Karpas-422 (cell line): ENCODE measurements at regions not wholly inside any gene's neighbourhood (a gene's known extent, or its start where the extent isn't known, plus 50 kb on each side); places are given as distances from the start of the nearest gene placed in this dataset.

Experiments
- DNase-seq: peaks from one replicate; pipeline ENCODE4 v3.0.0-alpha.2; 2015
- H2AFZ ChIP-seq: fragments of 200-600 bp; sonication (generic); 2 replicates; pipeline ENCODE4 v1.6.1; 2014; ENCODE audit warnings: antibody characterized with exemption, low read length, mixed read lengths
- H3K27ac ChIP-seq: fragments of 200-600 bp; sonication (generic); 2 replicates; pipeline ENCODE4 v1.5.1; 2014; ENCODE audit warnings: mild to moderate bottlenecking, low read length, moderate library complexity
- H3K27me3 ChIP-seq: fragments of 200-600 bp; sonication (generic); 2 replicates; pipeline ENCODE4 v1.6.1; 2014; ENCODE audit warnings: low read length, mixed read lengths
- H3K36me3 ChIP-seq: fragments of 200-600 bp; sonication (generic); 2 replicates; pipeline ENCODE4 v1.6.1; 2014; ENCODE audit warnings: low read length, mixed read lengths; ENCODE audit not compliant: insufficient read depth
- H3K4me1 ChIP-seq: fragments of 200-600 bp; sonication (generic); 2 replicates; pipeline ENCODE4 v1.6.1; 2014; ENCODE audit warnings: mild to moderate bottlenecking, low read length, mixed read lengths
- H3K4me2 ChIP-seq: fragments of 200-600 bp; sonication (generic); 2 replicates; pipeline ENCODE4 v1.6.1; 2014; ENCODE audit warnings: low read length, low read depth, mild to moderate bottlenecking; ENCODE audit not compliant: poor library complexity, severe bottlenecking
- H3K4me3 ChIP-seq: fragments of 200-600 bp; sonication (generic); 2 replicates; pipeline ENCODE4 v1.5.1; 2014; ENCODE audit warnings: mild to moderate bottlenecking, antibody characterized with exemption, low read length, mixed read lengths
- H3K79me2 ChIP-seq: fragments of 200-600 bp; sonication (generic); 2 replicates; pipeline ENCODE4 v1.6.1; 2014; ENCODE audit warnings: mild to moderate bottlenecking, low read length, mixed read lengths
- H3K9ac ChIP-seq: fragments of 200-600 bp; sonication (generic); 2 replicates; pipeline ENCODE4 v1.6.0; 2014; ENCODE audit warnings: low read length
- H3K9me2 ChIP-seq: fragments of 200-600 bp; sonication (generic), shearing (Covaris generic); replicated peaks from 2 replicates; pipeline ENCODE4 v1.6.0; 2014; ENCODE audit warnings: mild to moderate bottlenecking, low read length, moderate library complexity; ENCODE audit not compliant: insufficient read depth
- H3K9me3 ChIP-seq: fragments of 300-700, 200-600 bp; sonication (generic); 2 replicates; pipeline ENCODE4 v1.6.1; 2014; ENCODE audit warnings: low read length, mixed read lengths
- H4K20me1 ChIP-seq: fragments of 200-600 bp; sonication (generic); 2 replicates; pipeline ENCODE4 v1.6.1; 2014; ENCODE audit warnings: mild to moderate bottlenecking, antibody characterized with exemption, low read length, low read depth; ENCODE audit not compliant: insufficient read depth

DNA sequence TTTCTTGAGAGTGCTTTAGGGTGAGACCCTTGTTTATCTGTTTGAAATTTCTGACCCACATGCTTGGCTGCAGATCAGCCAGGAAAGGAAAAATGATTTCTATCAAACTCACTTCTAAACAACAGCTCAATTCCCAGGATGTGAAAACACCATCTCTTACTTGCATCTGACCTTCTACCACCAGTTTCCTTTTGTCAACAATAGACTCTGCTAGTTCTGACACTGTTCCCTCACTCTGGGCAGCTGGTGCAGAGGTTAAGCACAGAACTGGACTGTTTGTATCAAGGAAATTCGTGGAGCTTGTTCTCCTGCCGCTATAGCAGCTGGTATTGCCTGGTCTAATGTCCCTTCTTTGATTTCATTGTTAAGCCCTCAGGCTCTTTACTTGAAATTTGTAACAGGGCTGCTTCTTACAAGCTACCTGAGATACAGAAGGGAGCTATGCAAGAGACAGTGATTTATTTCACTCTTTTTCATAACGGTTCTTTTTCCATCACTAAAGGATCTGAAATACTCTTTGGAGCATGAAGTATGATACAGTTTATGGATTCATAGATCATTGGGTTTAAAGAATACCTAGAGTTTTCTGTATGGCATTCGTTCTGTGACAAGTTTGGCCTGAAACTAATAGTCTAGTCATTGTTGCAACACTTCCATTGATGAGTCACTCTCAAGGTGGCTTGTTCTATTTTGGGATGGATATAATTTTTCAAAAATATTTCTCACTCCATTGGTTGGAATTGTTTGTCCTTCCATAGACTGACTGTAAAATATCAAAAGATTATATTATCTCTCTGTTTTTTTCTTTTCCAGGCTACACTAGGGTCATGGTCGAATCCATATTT, 178.2 kb upstream of the ZC3H12C start:
- Histone ChIP-seq H3K4me1 (no peaks in the 10 kb centered on the region), H3K4me3 (no peak overlapping the region), H3K79me2 (no peaks in the 10 kb centered on the region), H3K4me2 (no peak overlapping the region), H3K9me3 (peaks cover 5% of the 10 kb centered on the region; the same call in 1 of the 2 replicates), H3K9ac (no peak overlapping the region), H3K27ac (no peak overlapping the region), H3K27me3 (no peaks in the 10 kb centered on the region; the same call in 1 of the 2 replicates), H2AFZ (no peak overlapping the region), H4K20me1 (no peaks in the 10 kb centered on the region), H3K9me2 (no peaks in the 10 kb centered on the region), H3K36me3 (no peaks in the 10 kb centered on the region)
- no peak for DNase-seq

DNA sequence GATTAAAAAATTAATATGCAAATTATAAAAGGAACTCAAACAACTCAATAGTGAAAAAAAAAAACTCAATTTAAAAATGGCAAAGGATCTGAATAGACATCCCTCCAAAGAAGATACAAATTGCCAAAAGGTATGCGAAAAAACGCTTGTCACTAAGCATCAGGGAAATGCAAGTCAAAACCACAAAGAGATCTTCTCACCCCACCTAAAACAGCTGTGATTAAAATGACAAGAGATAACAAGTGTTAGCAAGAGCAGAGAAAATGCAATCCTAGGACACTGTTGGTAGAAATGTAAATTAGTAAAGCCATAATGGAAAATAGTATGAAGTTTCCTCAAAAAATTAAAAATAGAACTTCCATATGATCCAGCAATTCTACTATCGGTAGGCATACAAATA, 166.3 kb upstream of the ZC3H12C start:
- no peaks in the 10 kb centered on the region for H3K27me3 ChIP-seq
- H2AFZ ChIP-seq, result no peak overlapping the region
- H3K4me2 ChIP-seq, result no peak overlapping the region
- H3K9ac ChIP-seq, result no peak overlapping the region
- no peaks in the 10 kb centered on the region for H3K9me2 ChIP-seq
- H3K4me3 ChIP-seq, result no peak overlapping the region
- no peaks in the 10 kb centered on the region for H4K20me1 ChIP-seq
- H3K27ac ChIP-seq, result no peak overlapping the region
- DNase-seq, result no peak
- H3K4me1 ChIP-seq, result no peaks in the 10 kb centered on the region
- no peaks in the 10 kb centered on the region for H3K36me3 ChIP-seq
- H3K79me2 ChIP-seq, result no peaks in the 10 kb centered on the region
- no peaks in the 10 kb centered on the region for H3K9me3 ChIP-seq

DNA sequence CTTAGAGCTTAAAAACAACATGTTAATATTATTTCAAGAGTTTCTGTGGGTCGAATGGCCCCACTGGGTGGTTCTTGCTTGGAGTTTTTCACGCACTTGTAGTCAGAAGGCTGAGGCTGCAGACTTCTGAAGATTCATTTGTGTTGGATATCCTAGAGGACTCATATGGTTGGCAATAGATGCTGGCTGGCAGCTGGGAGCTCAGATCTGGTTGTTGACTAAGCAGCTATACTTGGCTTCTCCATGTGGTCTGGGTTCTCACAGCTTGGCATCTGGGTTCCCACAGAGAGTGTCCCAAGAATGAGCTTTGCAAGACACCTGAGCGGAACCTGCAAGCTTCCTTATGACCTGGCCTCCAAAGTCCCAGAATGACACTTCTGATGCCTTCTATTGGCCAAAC, 163.9 kb upstream of the ZC3H12C start:
- H3K4me1 ChIP-seq, result no peaks in the 10 kb centered on the region
- no peak for DNase-seq
- no peak overlapping the region for H3K27ac ChIP-seq
- H3K79me2 ChIP-seq, result no peaks in the 10 kb centered on the region
- H3K9me2 ChIP-seq, result no peaks in the 10 kb centered on the region
- no peak overlapping the region for H2AFZ ChIP-seq
- H3K9ac ChIP-seq, result no peak overlapping the region
- no peaks in the 10 kb centered on the region for H4K20me1 ChIP-seq
- no peak overlapping the region for H3K4me2 ChIP-seq
- no peaks in the 10 kb centered on the region for H3K9me3 ChIP-seq
- no peaks in the 10 kb centered on the region for H3K36me3 ChIP-seq
- no peaks in the 10 kb centered on the region for H3K27me3 ChIP-seq
- no peak overlapping the region for H3K4me3 ChIP-seq

DNA sequence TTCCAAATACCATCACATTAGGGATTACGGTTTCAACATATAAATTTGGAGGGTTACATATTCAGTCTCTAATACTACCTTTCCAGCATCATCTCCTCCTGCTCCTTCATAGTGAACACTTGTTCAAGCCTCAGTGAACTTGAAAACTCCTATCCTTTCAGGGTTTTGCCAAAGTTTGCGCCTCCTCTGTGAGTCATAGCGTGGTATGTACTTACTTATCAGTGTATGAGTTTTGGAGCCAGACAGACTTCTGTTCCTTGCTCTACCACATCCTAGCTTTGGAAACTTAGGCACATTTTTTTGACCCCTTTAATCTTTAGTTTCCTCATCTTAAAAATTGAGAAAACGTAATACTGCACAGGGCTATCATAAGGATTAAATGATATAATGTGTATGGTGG, 160.1 kb upstream of the ZC3H12C start:
- no peaks in the 10 kb centered on the region for H3K36me3 ChIP-seq
- H3K9ac ChIP-seq, result no peak overlapping the region
- DNase-seq, result no peak
- H3K79me2 ChIP-seq, result no peaks in the 10 kb centered on the region
- no peaks in the 10 kb centered on the region for H3K27me3 ChIP-seq
- H3K4me1 ChIP-seq, result no peaks in the 10 kb centered on the region
- no peak overlapping the region for H3K4me2 ChIP-seq
- no peak overlapping the region for H3K4me3 ChIP-seq
- H4K20me1 ChIP-seq, result no peaks in the 10 kb centered on the region
- H3K9me2 ChIP-seq, result no peaks in the 10 kb centered on the region
- H2AFZ ChIP-seq, result no peak overlapping the region
- no peak overlapping the region for H3K27ac ChIP-seq
- H3K9me3 ChIP-seq, result no peaks in the 10 kb centered on the region

DNA sequence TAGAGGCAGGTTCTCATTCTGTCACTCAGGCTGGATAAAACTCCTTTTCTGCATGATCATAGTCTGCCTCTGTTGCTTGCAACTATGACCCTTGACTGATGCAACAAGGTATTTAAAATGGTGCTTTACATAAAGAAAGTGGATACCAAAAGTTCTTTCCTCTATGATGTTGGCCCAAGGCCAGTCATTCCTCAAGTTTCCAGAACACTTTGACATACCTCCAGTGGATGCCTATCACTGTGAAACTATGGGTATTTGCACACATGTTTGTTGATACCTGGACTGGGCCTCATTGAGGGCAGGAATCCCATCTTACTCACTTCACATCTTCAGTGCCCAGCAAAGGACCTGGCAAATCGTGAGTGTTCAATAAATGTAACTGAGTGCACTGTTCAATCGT, 159.0 kb upstream of the ZC3H12C start:
- DNase-seq, result no peak
- H3K79me2 ChIP-seq, result no peaks in the 10 kb centered on the region
- H3K9me2 ChIP-seq, result no peaks in the 10 kb centered on the region
- H3K4me2 ChIP-seq, result no peak overlapping the region
- H3K36me3 ChIP-seq, result no peaks in the 10 kb centered on the region
- no peaks in the 10 kb centered on the region for H3K9me3 ChIP-seq
- H3K4me1 ChIP-seq, result no peaks in the 10 kb centered on the region
- no peaks in the 10 kb centered on the region for H4K20me1 ChIP-seq
- H3K27ac ChIP-seq, result no peak overlapping the region
- no peaks in the 10 kb centered on the region for H3K27me3 ChIP-seq
- no peak overlapping the region for H2AFZ ChIP-seq
- no peak overlapping the region for H3K4me3 ChIP-seq
- no peak overlapping the region for H3K9ac ChIP-seq

DNA sequence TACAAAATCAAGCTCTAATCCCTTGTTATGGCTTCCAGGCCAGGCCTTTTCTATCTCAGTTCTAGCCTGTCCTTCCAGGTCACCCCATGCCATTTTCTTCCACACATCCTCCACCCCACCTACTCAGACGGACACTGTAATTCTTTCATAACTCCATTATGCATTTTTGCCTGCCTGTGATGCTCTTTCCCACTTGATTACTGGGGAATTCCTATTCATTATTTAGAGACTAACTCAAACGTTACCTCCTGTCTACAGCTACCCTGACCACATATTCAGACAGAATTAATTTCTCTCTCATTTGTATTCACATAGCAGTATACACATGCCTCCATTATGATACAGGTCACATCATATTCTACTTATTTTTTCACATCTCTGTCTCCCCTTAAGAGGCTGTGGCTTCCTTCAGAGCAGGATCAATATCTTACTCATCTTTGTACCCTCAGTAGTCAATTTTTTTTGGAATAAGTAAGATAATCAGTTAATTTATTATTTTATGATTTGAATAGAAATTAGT, 156.5 kb upstream of the ZC3H12C start:
- Histone ChIP-seq H3K9ac (no peak overlapping the region), H3K4me3 (no peak overlapping the region), H3K79me2 (no peaks in the 10 kb centered on the region), H3K27me3 (no peaks in the 10 kb centered on the region), H2AFZ (no peak overlapping the region), H3K9me3 (no peaks in the 10 kb centered on the region), H3K4me2 (no peak overlapping the region), H3K4me1 (no peaks in the 10 kb centered on the region), H3K27ac (no peak overlapping the region), H3K9me2 (no peaks in the 10 kb centered on the region), H3K36me3 (no peaks in the 10 kb centered on the region), H4K20me1 (no peaks in the 10 kb centered on the region)
- DNase-seq, result no peak

DNA sequence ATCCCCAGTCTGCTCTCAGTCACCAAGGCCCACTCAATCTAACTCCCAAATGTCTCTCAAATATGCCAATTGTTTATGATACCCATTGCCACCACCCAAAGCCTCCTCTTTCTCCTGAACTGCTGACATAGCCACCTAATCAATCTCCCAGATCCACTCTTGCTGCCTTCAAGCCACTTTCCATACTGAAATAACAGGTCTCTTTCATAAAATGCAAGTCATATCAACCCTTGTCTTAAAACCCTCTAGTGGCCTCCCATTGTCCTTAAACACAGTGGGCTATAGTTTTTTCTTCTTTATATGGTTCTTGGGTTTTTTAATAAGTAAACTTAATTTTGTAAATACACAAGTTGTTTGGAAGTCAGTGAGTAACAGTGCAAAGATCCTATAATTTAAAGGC, 155.2 kb upstream of the ZC3H12C start:
- H3K4me3 ChIP-seq, result no peak overlapping the region
- no peak overlapping the region for H2AFZ ChIP-seq
- H3K36me3 ChIP-seq, result no peaks in the 10 kb centered on the region
- H3K9me3 ChIP-seq, result no peaks in the 10 kb centered on the region
- H3K4me2 ChIP-seq, result no peak overlapping the region
- H3K27ac ChIP-seq, result no peak overlapping the region
- H3K9ac ChIP-seq, result no peak overlapping the region
- no peaks in the 10 kb centered on the region for H3K9me2 ChIP-seq
- no peaks in the 10 kb centered on the region for H3K27me3 ChIP-seq
- no peaks in the 10 kb centered on the region for H4K20me1 ChIP-seq
- DNase-seq, result no peak
- H3K4me1 ChIP-seq, result no peaks in the 10 kb centered on the region
- no peaks in the 10 kb centered on the region for H3K79me2 ChIP-seq

DNA sequence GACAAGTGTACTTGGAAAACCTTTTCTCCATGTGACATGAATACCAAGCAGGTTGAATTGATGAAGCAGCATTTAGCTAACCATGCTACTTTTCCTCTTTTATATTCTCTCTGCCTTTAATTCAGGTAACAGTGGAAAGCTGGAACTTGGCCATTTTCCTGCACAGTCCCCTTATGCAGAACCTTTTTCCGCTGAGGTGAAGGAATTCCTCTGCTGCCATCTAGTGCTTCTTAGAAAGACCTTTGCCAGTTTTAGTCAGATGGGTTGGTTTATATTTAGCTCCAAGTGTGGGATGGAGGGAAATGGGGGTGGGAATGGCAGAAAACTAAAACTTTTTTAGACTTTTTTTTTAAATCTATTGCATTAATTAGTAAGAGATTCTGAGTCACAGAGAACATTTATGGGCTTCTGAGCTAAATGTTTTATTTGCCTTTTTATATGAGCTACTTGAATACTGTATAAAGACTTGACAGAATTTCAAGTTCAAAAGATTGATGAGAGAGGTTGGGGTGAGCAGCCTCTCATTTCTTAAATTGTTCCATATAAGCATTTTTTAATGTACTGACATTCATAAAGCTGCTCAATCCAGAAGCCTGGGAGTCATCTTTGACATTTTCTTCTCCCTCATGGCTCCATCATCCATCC, 153.9 kb upstream of the ZC3H12C start:
- no peaks in the 10 kb centered on the region for H3K9me3 ChIP-seq
- no peaks in the 10 kb centered on the region for H4K20me1 ChIP-seq
- H3K27ac ChIP-seq, result no peak overlapping the region
- no peaks in the 10 kb centered on the region for H3K9me2 ChIP-seq
- no peaks in the 10 kb centered on the region for H3K36me3 ChIP-seq
- H3K4me1 ChIP-seq, result no peaks in the 10 kb centered on the region
- H3K79me2 ChIP-seq, result no peaks in the 10 kb centered on the region
- H3K4me3 ChIP-seq, result no peak overlapping the region
- no peak overlapping the region for H3K4me2 ChIP-seq
- H2AFZ ChIP-seq, result no peak overlapping the region
- no peak overlapping the region for H3K9ac ChIP-seq
- H3K27me3 ChIP-seq, result no peaks in the 10 kb centered on the region
- DNase-seq, result peak; percentile 65
